ENCODE measurements at regions not wholly inside any gene's neighbourhood (a gene's known extent, or its start where the extent isn't known, plus 50 kb on each side); places are given as distances from the start of the nearest gene placed in this dataset.

GRCh38 chr2:40760071-40760666 lies 308.3 kb upstream of the SLC8A1 start:
- in situ Hi-C loops (cut with MboI; ENCODE audit: low sequenced_read_pairs), result loop anchor here (25.0 kb wide), 2 partner anchors 548 to 848 kb away; no protein-coding TSS in a partner anchor

GRCh38 chr2:40773291-40773690 lies 321.4 kb upstream of the SLC8A1 start:
- in situ Hi-C loops (cut with MboI; ENCODE audit: low sequenced_read_pairs), result loop anchor here (25.0 kb wide), 2 partner anchors 561 to 861 kb away; no protein-coding TSS in a partner anchor

GRCh38 chr2:40783704-40784103 lies 331.8 kb upstream of the SLC8A1 start:
- in situ Hi-C loops (cut with MboI; ENCODE audit: low sequenced_read_pairs), result no loop called here

- in situ Hi-C loops (cut with MboI; ENCODE audit: low sequenced_read_pairs), result no loop called here
Measured at GRCh38 chr2:40786636-40787035, 334.7 kb upstream of the SLC8A1 start.

- in situ Hi-C loops (cut with MboI; ENCODE audit: low sequenced_read_pairs), result no loop called here
Measured at GRCh38 chr2:40797120-40797519, 345.2 kb upstream of the SLC8A1 start.

GRCh38 chr2:40803900-40804299 lies 352.0 kb upstream of the SLC8A1 start:
- in situ Hi-C loops (cut with MboI; ENCODE audit: low sequenced_read_pairs), result no loop called here

GRCh38 chr2:40809156-40809555 lies 357.3 kb upstream of the SLC8A1 start:
- in situ Hi-C loops (cut with MboI; ENCODE audit: low sequenced_read_pairs), result no loop called here

- in situ Hi-C loops (cut with MboI; ENCODE audit: low sequenced_read_pairs), result no loop called here
Measured at GRCh38 chr2:40814616-40815015, 362.7 kb upstream of the SLC8A1 start.

GRCh38 chr2:40820319-40820718 lies 368.4 kb upstream of the SLC8A1 start:
- in situ Hi-C loops (cut with MboI; ENCODE audit: low sequenced_read_pairs), result no loop called here

GRCh38 chr2:40823478-40823877 lies 371.6 kb upstream of the SLC8A1 start:
- in situ Hi-C loops (cut with MboI; ENCODE audit: low sequenced_read_pairs), result no loop called here

GRCh38 chr2:40824278-40824677 lies 372.4 kb upstream of the SLC8A1 start:
- in situ Hi-C loops (cut with MboI; ENCODE audit: low sequenced_read_pairs), result no loop called here

- in situ Hi-C loops (cut with MboI; ENCODE audit: low sequenced_read_pairs), result no loop called here
Measured at GRCh38 chr2:40827392-40827791, 375.5 kb upstream of the SLC8A1 start.

GRCh38 chr2:40831321-40831873 lies 379.5 kb upstream of the SLC8A1 start:
- in situ Hi-C loops (cut with MboI; ENCODE audit: low sequenced_read_pairs), result no loop called here

- in situ Hi-C loops (cut with MboI; ENCODE audit: low sequenced_read_pairs), result no loop called here
Measured at GRCh38 chr2:40841856-40842255, 390.0 kb upstream of the SLC8A1 start.

GRCh38 chr2:40844353-40845277 lies 392.7 kb upstream of the SLC8A1 start:
- in situ Hi-C loops (cut with MboI; ENCODE audit: low sequenced_read_pairs), result no loop called here

- in situ Hi-C loops (cut with MboI; ENCODE audit: low sequenced_read_pairs), result no loop called here
Measured at GRCh38 chr2:40851661-40852060, 399.8 kb upstream of the SLC8A1 start.

GRCh38 chr2:40859617-40860016 lies 407.7 kb upstream of the SLC8A1 start:
- in situ Hi-C loops (cut with MboI; ENCODE audit: low sequenced_read_pairs), result no loop called here

- in situ Hi-C loops (cut with MboI; ENCODE audit: low sequenced_read_pairs), result no loop called here
Measured at GRCh38 chr2:40867829-40868228, 415.9 kb upstream of the SLC8A1 start.

- in situ Hi-C loops (cut with MboI; ENCODE audit: low sequenced_read_pairs), result no loop called here
Measured at GRCh38 chr2:40872580-40872979, 420.7 kb upstream of the SLC8A1 start.

- in situ Hi-C loops (cut with MboI; ENCODE audit: low sequenced_read_pairs), result no loop called here
Measured at GRCh38 chr2:40874380-40874779, 422.5 kb upstream of the SLC8A1 start.

GRCh38 chr2:40877734-40878288 lies 425.9 kb upstream of the SLC8A1 start:
- in situ Hi-C loops (cut with MboI; ENCODE audit: low sequenced_read_pairs), result no loop called here

- in situ Hi-C loops (cut with MboI; ENCODE audit: low sequenced_read_pairs), result no loop called here
Measured at GRCh38 chr2:40879305-40879704, 427.4 kb upstream of the SLC8A1 start.

Data from HL-60/S4 treated with retinoic acid at 250 ng/mL for 4 days and 3 days (cell line).